IPS-18a (cell line): ENCODE measurements at regions not wholly inside any gene's neighbourhood (a gene's known extent, or its start where the extent isn't known, plus 50 kb on each side); places are given as distances from the start of the nearest gene placed in this dataset.
"Not testable (repeated sequence)": the region's sequence is repeated elsewhere in the genome, so short reads cannot be mapped to it uniquely, and the experiment has no call there.

ENCODE experiments used
- H3K27ac ChIP-seq: one replicate; pipeline ENCODE4 v1.5.1; 2013; ENCODE audit warnings: low read length
- H3K27me3 ChIP-seq: one replicate; pipeline ENCODE4 v1.6.1; 2013; ENCODE audit warnings: mild to moderate bottlenecking, low read length; ENCODE audit not compliant: control insufficient read depth, insufficient read depth
- H3K36me3 ChIP-seq: one replicate; pipeline ENCODE4 v1.6.1; 2013; ENCODE audit warnings: low read depth, low read length; ENCODE audit not compliant: control insufficient read depth
- H3K4me1 ChIP-seq: one replicate; pipeline ENCODE4 v1.6.1; 2013; ENCODE audit warnings: low read depth, low read length; ENCODE audit not compliant: control insufficient read depth
- H3K4me3 ChIP-seq: one replicate; pipeline ENCODE4 v1.5.1; 2013; ENCODE audit warnings: low read length
- H3K9ac ChIP-seq: one replicate; pipeline ENCODE4 v1.6.1; 2013; ENCODE audit warnings: mild to moderate bottlenecking, low read length, moderate library complexity
- H3K9me3 ChIP-seq: one replicate; pipeline ENCODE4 v1.6.1; 2013; ENCODE audit warnings: low read depth, low read length; ENCODE audit not compliant: control insufficient read depth

GRCh38 chr3:177453451-177453844 lies 256.2 kb upstream of the TBL1XR1 start:
- Histone ChIP-seq H3K27ac (no peak overlapping the region), H3K4me1 (peaks cover 10% of the 10 kb centered on the region), H3K4me3 (no peak overlapping the region), H3K27me3 (no peaks in the 10 kb centered on the region), H3K9me3 (peaks cover 3% of the 10 kb centered on the region), H3K36me3 (no peaks in the 10 kb centered on the region), H3K9ac (no peak overlapping the region)

- not testable (repeated sequence) for H3K9ac ChIP-seq, H3K27me3 ChIP-seq, H3K4me3 ChIP-seq, H3K36me3 ChIP-seq, H3K27ac ChIP-seq, H3K9me3 ChIP-seq
- H3K4me1 ChIP-seq: peaks cover 16% of the 10 kb centered on the region
Observed at GRCh38 chr3:177457204-177457603, 259.9 kb upstream of the TBL1XR1 start.

GRCh38 chr3:177459401-177459800 lies 262.1 kb upstream of the TBL1XR1 start:
- Histone ChIP-seq H3K27me3 (no peaks in the 10 kb centered on the region), H3K9ac (no peak overlapping the region), H3K27ac (no peak overlapping the region), H3K4me3 (no peak overlapping the region), H3K9me3 (peaks cover 3% of the 10 kb centered on the region), H3K36me3 (no peaks in the 10 kb centered on the region), H3K4me1 (peaks cover 16% of the 10 kb centered on the region)

GRCh38 chr3:177460047-177460446 lies 262.8 kb upstream of the TBL1XR1 start:
- Histone ChIP-seq H3K4me3 (no peak overlapping the region), H3K9me3 (peaks cover 3% of the 10 kb centered on the region), H3K4me1 (peaks cover 16% of the 10 kb centered on the region), H3K27me3 (no peaks in the 10 kb centered on the region), H3K36me3 (no peaks in the 10 kb centered on the region), H3K27ac (no peak overlapping the region), H3K9ac (no peak overlapping the region)

GRCh38 chr3:177461765-177462164 lies 264.5 kb upstream of the TBL1XR1 start:
- H3K4me3 ChIP-seq: no peak overlapping the region
- H3K27ac ChIP-seq: no peak overlapping the region
- no peaks in the 10 kb centered on the region for H3K27me3 ChIP-seq
- H3K4me1 ChIP-seq: peaks cover 16% of the 10 kb centered on the region
- no peak overlapping the region for H3K9ac ChIP-seq
- H3K36me3 ChIP-seq: no peaks in the 10 kb centered on the region
- peaks cover 3% of the 10 kb centered on the region for H3K9me3 ChIP-seq

GRCh38 chr3:177463341-177463740 lies 266.1 kb upstream of the TBL1XR1 start:
- not testable (repeated sequence) for H3K9ac ChIP-seq, H3K4me3 ChIP-seq, H3K27me3 ChIP-seq, H3K27ac ChIP-seq, H3K36me3 ChIP-seq, H3K9me3 ChIP-seq
- H3K4me1 ChIP-seq: peaks cover 16% of the 10 kb centered on the region

- no peaks in the 10 kb centered on the region for H3K36me3 ChIP-seq
- H3K9ac ChIP-seq: no peak overlapping the region
- no peak overlapping the region for H3K27ac ChIP-seq
- H3K9me3 ChIP-seq: no peaks in the 10 kb centered on the region
- no peak overlapping the region for H3K4me3 ChIP-seq
- peaks cover 16% of the 10 kb centered on the region for H3K4me1 ChIP-seq
- H3K27me3 ChIP-seq: no peaks in the 10 kb centered on the region
Observed at GRCh38 chr3:177463863-177464262, 266.6 kb upstream of the TBL1XR1 start.

- no peak overlapping the region for H3K4me3 ChIP-seq
- no peak overlapping the region for H3K27ac ChIP-seq
- no peaks in the 10 kb centered on the region for H3K27me3 ChIP-seq
- no peak overlapping the region for H3K9ac ChIP-seq
- no peaks in the 10 kb centered on the region for H3K36me3 ChIP-seq
- no peaks in the 10 kb centered on the region for H3K9me3 ChIP-seq
- peaks cover 11% of the 10 kb centered on the region for H3K4me1 ChIP-seq
Observed at GRCh38 chr3:177464392-177465256, 267.3 kb upstream of the TBL1XR1 start.

- no peaks in the 10 kb centered on the region for H3K9me3 ChIP-seq
- peaks cover 5% of the 10 kb centered on the region for H3K4me1 ChIP-seq
- no peaks in the 10 kb centered on the region for H3K27me3 ChIP-seq
- H3K4me3 ChIP-seq: no peak overlapping the region
- no peak overlapping the region for H3K9ac ChIP-seq
- no peaks in the 10 kb centered on the region for H3K36me3 ChIP-seq
- H3K27ac ChIP-seq: no peak overlapping the region
Observed at GRCh38 chr3:177465257-177465642, 268.0 kb upstream of the TBL1XR1 start.

GRCh38 chr3:177466074-177466473 lies 268.8 kb upstream of the TBL1XR1 start:
- no peak overlapping the region for H3K9ac ChIP-seq
- H3K36me3 ChIP-seq: no peaks in the 10 kb centered on the region
- H3K4me1 ChIP-seq: no peaks in the 10 kb centered on the region
- no peaks in the 10 kb centered on the region for H3K9me3 ChIP-seq
- H3K27ac ChIP-seq: no peak overlapping the region
- no peak overlapping the region for H3K4me3 ChIP-seq
- no peaks in the 10 kb centered on the region for H3K27me3 ChIP-seq

GRCh38 chr3:177466622-177467021 lies 269.3 kb upstream of the TBL1XR1 start:
- not testable (repeated sequence) for H3K4me3 ChIP-seq, H3K36me3 ChIP-seq, H3K4me1 ChIP-seq, H3K9me3 ChIP-seq, H3K27ac ChIP-seq, H3K9ac ChIP-seq, H3K27me3 ChIP-seq

- H3K36me3 ChIP-seq: no peaks in the 10 kb centered on the region
- H3K4me1 ChIP-seq: no peaks in the 10 kb centered on the region
- H3K9me3 ChIP-seq: no peaks in the 10 kb centered on the region
- no peaks in the 10 kb centered on the region for H3K27me3 ChIP-seq
- no peak overlapping the region for H3K27ac ChIP-seq
- H3K9ac ChIP-seq: no peak overlapping the region
- H3K4me3 ChIP-seq: no peak overlapping the region
Observed at GRCh38 chr3:177467247-177467985, 270.1 kb upstream of the TBL1XR1 start.
